DMS 273 (cell line): ENCODE measurements at regions not wholly inside any gene's neighbourhood (a gene's known extent, or its start where the extent isn't known, plus 50 kb on each side); places are given as distances from the start of the nearest gene placed in this dataset.
A peak's percentile ranks its signal among the peaks of the same experiment; 100 is the strongest.

Source experiments
- DNase-seq: peaks from one replicate; lab custom pipeline; 2025; ENCODE audit not compliant: unreplicated experiment; lab: John Stamatoyannopoulos, UW

- no peak for DNase-seq
These were observed 184.3 kb downstream of the ADRA2A start for GRCh38 chr10:111261081-111261615.

GRCh38 chr10:111265341-111265740 is 188.5 kb downstream of the ADRA2A start:
- DNase-seq = no peak

- DNase-seq = no peak
These were observed 189.3 kb downstream of the ADRA2A start for GRCh38 chr10:111266165-111266564.

DNA sequence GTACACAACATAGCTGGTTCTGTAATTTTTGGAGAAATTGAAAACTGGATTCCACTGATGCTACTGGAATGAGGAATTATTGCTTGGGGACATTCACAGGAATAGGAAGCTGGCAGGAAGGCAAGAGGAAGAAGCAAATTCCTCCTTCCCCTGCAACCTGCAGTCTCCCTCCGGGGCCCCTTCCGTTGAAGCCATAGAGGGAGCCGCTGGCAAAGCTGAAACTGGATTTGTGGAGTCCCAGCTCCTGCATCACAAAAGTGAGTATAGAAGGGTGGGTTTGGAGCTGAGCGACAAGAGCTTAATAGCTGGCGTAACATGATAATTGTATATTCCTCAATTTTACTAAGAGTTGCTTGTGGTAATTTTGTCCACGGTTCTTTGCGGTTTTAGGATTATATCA is 190.8 kb downstream of the ADRA2A start:
- no peak for DNase-seq

- no peak for DNase-seq
These were observed 196.4 kb downstream of the ADRA2A start for GRCh38 chr10:111273235-111273634.

- DNase-seq = no peak
These were observed 196.8 kb downstream of the ADRA2A start for GRCh38 chr10:111273635-111274034.

- DNase-seq = no peak
These were observed 198.3 kb downstream of the ADRA2A start for GRCh38 chr10:111275091-111275490.

- no peak for DNase-seq
These were observed 200.8 kb downstream of the ADRA2A start for GRCh38 chr10:111277661-111278060.

DNA sequence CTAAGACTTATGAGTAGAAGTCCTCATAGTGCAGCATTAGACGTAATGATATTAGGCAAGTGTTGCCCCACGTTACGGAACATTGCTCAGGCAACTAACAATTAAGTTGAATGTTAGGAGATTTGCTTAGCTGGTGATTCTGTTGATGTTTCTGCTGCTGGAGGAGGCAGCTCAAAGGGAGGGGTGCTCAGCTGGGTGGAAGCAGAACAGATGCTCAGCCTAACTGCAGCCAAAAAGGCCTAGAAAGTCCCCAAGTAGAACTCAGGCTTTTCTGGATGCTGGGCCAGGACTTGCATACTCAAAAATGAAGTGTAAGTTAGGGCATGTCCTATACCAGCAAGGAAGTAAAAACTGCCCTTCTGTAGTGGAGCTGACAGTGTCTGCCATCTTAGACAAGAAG is 201.4 kb downstream of the ADRA2A start:
- no peak for DNase-seq

GRCh38 chr10:111281516-111281915 is 204.7 kb downstream of the ADRA2A start:
- DNase-seq = peak; percentile 49

- DNase-seq = no peak
These were observed 212.6 kb downstream of the ADRA2A start for GRCh38 chr10:111289461-111289860.

- DNase-seq = no peak
These were observed 213.8 kb downstream of the ADRA2A start for GRCh38 chr10:111290649-111291048.

- no peak for DNase-seq
These were observed 219.0 kb downstream of the ADRA2A start for GRCh38 chr10:111295788-111296187.

GRCh38 chr10:111297351-111297848 is 220.6 kb downstream of the ADRA2A start:
- DNase-seq = no peak

- DNase-seq = no peak
These were observed 221.2 kb downstream of the ADRA2A start for GRCh38 chr10:111298031-111298430.

GRCh38 chr10:111299037-111299436 is 222.2 kb downstream of the ADRA2A start:
- no peak for DNase-seq

DNA sequence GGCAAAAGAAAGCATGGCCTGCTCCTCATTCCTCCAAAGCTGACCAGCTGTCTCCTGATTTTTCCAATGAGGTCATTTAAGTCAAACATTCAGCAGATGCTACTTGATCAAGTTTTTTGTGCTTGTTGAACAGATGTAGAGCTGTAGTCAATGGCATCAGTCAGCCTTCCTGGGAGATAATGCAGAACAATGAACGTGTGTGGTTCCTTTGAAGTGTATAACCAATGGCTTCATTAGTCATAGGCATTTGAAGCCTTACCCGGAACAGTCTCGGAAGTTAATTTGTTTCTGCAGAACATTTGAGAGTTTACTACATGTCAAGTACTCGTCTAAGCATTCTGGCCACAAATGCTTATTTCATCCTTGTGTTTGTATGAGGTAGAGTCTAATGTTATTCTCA is 227.1 kb downstream of the ADRA2A start:
- DNase-seq = peak; percentile 23

DNA sequence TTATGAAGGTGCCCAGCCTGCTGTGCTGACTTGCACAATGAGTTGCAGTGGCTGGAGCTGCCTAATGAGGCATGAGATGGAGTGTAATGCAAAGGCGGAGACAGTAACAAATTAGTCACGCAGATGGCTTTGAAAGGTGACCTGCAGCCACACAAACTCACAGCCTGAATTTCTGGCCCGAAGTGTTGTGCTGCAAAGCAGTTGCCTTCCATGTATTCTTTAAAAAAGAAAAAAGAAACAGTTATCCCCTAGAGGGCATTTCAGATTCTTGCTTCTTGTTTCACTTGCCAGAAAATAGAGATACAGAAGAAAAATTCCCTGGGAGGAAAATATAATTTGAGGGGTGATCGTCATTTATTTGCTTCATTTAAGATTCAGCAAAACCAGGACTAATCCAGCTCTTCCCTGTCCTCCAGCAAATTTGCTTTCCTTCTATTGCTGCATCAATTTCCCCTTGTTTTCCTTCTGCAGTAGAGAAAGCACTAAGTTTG is 239.9 kb downstream of the ADRA2A start:
- DNase-seq = peak; percentile 1

- DNase-seq = no peak
These were observed 243.0 kb downstream of the ADRA2A start for GRCh38 chr10:111319866-111320265.

GRCh38 chr10:111323389-111323966 is 246.6 kb downstream of the ADRA2A start:
- DNase-seq = peak; percentile 0

DNA sequence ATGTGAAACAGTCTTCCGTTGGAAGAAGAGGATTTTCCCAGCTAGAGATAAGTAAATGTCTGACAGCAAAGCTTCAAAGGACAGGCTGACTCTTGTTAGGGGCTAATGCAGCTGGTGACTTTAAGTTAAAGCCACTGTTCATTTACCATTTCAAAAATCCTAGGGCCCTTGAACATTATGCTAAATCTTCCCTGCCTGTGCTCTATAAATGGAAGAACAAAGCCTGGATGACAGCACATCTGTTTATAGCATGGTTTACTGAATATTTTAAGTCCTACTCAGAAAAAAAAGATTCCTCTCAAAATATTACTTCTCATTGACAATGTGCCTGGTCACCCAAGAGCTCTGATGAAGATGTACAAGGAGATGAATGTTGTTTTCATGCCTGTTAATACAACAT is 255.3 kb downstream of the ADRA2A start:
- DNase-seq = peak; percentile 1

- DNase-seq = no peak
These were observed 259.0 kb downstream of the ADRA2A start for GRCh38 chr10:111335826-111336225.

DNA sequence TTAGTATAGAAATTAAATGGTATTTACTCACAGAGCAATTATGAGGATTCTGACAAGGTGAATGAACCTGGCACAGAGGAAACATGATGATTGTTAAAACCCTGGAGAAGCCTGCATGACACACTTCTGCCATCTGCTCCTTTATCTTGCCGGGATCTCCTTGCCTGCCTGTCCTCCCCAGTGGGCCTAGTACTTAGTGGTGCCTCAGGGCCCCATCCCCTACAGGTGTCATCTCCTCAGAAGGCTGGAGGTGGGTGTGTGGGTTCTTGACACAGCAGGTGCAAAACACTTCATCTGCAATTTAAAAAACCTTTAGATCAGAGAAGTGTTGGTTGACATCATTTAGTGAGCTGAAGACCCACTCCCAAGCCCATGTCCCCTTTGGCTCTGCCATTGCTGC is 261.2 kb downstream of the ADRA2A start:
- no peak for DNase-seq
